Medulla oblongata (tissue), 1 donor: ENCODE measurements at regions not wholly inside any gene's neighbourhood (a gene's known extent, or its start where the extent isn't known, plus 50 kb on each side); places are given as distances from the start of the nearest gene placed in this dataset.
"Not testable (repeated sequence)": the region's sequence is repeated elsewhere in the genome, so short reads cannot be mapped to it uniquely, and the experiment has no call there.

ENCODE experiments used
- DNase-seq: peaks from one replicate; pipeline ENCODE4 v3.0.0-alpha.2; 2015; ENCODE audit errors: extremely low spot score

DNA sequence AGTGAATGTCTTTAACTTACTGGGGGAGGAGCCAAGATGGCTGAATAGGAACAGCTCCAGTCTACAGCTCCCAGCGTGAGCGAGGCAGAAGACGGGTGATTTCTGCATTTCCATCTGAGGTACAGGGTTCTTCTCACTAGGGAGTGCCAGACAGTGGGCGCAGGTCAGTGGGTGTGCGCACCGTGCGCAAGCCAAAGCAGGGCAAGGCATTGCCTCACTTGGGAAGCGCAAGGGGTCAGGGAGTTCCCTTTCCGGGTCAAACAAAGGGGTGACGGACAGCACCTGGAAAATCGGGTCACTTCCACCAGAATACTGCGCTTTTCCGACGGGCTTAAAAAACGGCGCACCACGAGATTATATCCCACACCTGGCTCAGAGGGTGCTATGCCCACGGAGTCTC, 187.3 kb downstream of the CHIC2 start:
- not testable (repeated sequence) for DNase-seq

GRCh38 chr4:53866055-53866454, 198.3 kb downstream of the CHIC2 start:
- DNase-seq = no peak

- DNase-seq = no peak
These were observed 199.4 kb downstream of the CHIC2 start for GRCh38 chr4:53865054-53865453.

GRCh38 chr4:53863736-53864365, 200.6 kb downstream of the CHIC2 start:
- DNase-seq = no peak

DNA sequence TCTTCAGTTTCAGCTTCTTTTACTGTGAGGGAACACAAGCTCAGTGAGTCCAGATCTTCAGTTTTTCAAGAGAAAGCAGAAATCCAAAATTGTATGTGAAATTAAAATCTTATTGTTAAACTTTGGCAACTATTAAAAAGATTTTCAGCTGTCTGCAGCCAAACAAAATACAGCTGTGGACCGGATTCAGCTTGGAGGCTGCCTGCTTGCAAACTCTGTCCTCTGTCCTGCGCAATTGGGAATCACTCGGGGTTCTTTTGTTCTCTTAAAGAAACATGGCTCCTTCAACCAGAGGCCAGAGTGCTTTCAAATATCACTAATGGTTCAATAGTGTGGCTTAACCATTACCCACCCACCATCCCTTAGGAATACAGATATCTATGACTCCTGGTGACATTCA, 201.2 kb downstream of the CHIC2 start:
- no peak for DNase-seq

GRCh38 chr4:53861856-53862610, 202.4 kb downstream of the CHIC2 start:
- DNase-seq = no peak

DNA sequence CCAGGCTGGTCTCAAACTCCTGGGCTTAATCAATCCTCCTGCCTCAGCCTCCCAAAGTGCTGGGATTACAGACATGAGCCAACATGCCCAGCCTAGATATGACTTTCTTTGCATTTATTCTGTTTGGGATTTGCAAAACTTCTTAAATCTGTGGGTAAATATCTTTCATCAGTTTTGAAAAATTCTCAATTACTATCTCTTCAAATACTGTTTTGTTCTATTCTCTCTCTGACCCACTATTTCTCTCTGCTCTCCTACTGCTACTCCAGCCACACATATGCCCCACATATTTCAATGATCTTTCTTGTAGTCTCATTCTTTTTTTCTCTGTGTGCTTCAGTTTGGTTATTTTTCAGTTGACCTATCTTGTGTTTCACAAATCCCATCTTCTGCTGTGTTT, 205.1 kb downstream of the CHIC2 start:
- no peak for DNase-seq

GRCh38 chr4:53858744-53859143, 205.7 kb downstream of the CHIC2 start:
- DNase-seq = no peak

- no peak for DNase-seq
These were observed 208.7 kb downstream of the CHIC2 start for GRCh38 chr4:53855581-53856250.

DNA sequence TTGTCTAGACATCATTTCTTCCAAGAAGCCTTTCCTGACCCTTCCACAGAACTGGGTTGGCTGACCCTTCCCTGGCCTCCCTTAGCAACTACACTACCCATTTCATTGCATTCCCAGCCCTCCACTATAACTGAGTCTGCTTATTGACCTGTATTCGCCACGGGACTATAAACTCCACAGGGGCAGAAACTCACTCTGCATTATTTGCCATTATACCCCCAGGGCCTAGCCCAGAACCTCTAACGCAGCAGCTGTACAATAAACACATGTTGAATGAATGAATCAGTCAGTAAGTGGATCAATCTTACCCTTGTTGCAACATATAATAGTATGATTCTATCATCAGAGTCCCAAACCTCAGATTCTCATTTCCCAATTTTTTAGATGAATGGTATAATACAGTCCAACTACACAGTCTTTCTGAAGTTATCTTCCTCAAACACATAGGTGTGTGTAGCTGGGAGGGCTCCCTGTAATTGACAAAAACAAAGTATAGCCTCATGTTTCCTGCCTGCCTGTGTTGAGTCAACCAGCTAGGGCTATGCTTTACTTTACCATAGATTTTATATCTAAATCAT, 209.3 kb downstream of the CHIC2 start:
- DNase-seq = no peak

DNA sequence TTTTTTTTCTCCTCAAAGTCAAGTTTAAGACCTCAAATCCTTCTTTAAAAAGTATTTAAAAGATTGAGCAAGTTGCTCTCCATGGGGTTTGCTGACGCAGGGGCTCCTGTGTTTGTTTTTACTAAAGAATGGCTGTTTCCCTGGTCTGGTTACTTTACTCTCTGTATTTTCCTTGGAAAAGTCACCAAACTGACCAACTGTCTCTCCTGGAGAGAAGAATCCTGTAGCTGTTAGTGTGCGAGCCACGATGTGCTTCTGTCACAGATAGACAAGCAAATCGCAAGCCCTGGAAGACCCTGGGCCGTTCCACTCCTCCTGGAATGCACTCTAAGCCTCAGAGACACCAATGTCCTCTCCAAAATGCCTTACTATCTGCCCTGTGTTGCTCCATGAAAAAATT, 212.1 kb downstream of the CHIC2 start:
- no peak for DNase-seq

GRCh38 chr4:53847965-53848364, 216.4 kb downstream of the CHIC2 start:
- no peak for DNase-seq

DNA sequence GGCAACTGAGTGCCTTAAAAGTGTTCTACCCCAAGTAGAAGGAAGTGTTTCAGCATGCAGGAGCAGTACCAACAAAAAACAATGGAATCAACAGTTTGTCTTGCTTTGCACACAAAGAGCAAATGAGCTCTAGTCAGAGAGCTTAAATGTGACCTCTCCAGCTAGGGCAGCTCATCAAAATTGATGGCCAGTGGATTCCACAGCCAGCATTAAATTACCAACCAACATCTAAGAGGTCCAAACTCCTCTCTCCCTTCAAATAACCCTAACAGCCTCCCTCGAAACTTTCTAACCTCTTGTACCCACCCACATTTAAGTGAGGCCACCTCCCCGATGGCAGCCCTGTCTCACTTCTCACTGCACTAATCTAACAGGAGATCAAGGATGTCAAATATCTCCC, 219.9 kb downstream of the CHIC2 start:
- DNase-seq = no peak

- DNase-seq = no peak
These were observed 220.3 kb downstream of the CHIC2 start for GRCh38 chr4:53844133-53844532.

- no peak for DNase-seq
These were observed 222.7 kb downstream of the CHIC2 start for GRCh38 chr4:53841711-53842110.

- no peak for DNase-seq
These were observed 223.8 kb downstream of the CHIC2 start for GRCh38 chr4:53840643-53841042.

GRCh38 chr4:53833302-53834003, 231.0 kb downstream of the CHIC2 start:
- not testable (repeated sequence) for DNase-seq

DNA sequence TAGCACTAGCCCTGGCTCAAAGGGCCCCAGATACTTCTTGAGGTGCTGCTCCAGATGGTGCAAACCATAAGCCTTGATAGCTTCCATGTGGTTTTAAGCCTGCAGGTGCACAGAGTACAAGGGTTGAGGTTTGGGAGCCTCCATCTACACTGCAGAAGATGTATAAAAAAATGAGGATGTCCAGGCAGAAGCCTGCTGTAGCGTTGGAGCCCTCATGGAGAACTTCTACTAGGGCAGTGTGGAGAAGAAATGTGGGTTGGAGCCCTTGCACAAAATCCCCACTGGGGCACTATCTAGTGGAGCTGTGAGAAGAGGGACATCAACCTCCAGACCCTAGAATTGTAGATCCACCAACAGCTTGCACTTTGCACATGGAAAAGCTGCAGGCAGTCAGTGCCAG, 231.9 kb downstream of the CHIC2 start:
- DNase-seq = no peak

GRCh38 chr4:53830511-53830910, 233.9 kb downstream of the CHIC2 start:
- DNase-seq = no peak

DNA sequence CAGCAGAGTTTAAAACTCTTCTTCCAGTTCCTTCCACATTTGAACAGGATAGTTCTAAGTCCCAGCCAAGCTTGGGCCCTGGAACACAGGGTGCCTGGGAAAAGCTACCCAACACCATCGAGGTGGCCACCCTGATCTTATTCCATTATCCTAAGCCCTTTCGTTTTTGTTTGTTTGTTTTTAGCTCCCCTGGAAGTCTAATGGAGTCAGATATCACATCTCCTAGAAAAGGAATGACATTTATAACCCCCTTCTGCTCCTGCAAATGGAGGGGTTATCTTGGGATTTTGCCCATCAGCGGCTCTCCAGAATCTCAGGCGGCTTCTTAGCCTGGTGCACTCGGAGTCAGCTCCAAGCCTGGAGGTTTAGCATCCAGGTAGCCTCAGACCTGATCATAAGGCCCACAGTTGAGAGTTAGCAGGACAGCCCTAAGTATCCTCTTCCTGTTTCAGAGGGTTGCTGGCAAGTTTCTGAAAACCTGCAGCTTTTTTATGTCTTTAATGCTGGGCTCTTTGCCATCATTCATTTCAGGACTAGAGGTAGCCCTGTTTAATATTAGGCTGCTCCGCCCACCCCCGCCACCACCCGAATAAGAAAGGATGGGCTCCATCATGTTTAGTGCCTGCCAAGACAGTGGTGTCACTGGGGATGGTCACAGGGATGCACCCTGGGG, 230.0 kb upstream of the LNX1 start:
- no peak for DNase-seq

DNA sequence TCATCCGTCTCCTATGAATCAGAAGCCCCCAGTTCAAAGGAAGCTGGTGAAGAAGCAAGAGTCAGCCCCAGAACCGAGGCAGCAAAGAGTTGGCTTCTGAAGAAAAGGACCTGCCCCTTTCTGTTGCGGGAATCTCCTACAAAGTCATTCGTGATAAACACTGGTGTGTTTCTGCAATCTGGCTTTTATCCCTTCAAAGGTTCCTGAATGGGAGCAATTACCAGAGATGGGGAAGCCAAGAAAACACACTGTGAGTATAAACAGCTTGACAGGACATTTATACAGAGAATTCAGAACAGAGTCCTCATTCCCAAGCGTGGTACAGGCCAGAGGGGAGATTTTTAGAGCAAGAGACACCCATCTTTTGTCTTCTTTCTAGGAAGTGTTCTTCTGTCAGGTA, 226.8 kb upstream of the LNX1 start:
- DNase-seq = no peak

DNA sequence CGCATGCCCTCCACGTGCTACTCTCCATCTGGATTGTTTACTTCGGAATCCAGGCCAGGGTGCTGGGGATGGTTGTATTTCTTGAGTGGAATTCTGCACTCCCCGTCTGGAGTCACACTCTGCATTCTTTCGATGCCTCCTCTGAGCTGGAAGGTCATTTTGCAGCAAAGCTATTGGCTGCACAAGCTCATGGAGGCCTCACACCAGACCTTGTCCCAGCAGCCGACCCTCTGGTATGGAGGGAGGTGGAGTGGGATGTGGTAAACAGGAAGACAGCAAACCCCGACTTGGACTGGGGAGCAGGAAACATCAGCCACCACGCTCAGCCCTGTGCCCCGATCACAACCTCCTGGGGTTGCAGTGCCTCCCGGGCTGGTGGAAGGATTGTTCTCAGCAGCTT, 225.3 kb upstream of the LNX1 start:
- DNase-seq = no peak
